ENCODE measurements at regions not wholly inside any gene's neighbourhood (a gene's known extent, or its start where the extent isn't known, plus 50 kb on each side); places are given as distances from the start of the nearest gene placed in this dataset.
"Not testable (repeated sequence)": the region's sequence is repeated elsewhere in the genome, so short reads cannot be mapped to it uniquely, and the experiment has no call there.

GRCh38 chr20:55159230-55159629, 683.8 kb downstream of the DOK5 start:
- DNase-seq (ENCODE audit: low spot score) = no peak

GRCh38 chr20:55158446-55158845, 683.1 kb downstream of the DOK5 start:
- no peak for DNase-seq (ENCODE audit: low spot score)

GRCh38 chr20:55155360-55155759, 680.0 kb downstream of the DOK5 start:
- DNase-seq (ENCODE audit: low spot score) = no peak

DNA sequence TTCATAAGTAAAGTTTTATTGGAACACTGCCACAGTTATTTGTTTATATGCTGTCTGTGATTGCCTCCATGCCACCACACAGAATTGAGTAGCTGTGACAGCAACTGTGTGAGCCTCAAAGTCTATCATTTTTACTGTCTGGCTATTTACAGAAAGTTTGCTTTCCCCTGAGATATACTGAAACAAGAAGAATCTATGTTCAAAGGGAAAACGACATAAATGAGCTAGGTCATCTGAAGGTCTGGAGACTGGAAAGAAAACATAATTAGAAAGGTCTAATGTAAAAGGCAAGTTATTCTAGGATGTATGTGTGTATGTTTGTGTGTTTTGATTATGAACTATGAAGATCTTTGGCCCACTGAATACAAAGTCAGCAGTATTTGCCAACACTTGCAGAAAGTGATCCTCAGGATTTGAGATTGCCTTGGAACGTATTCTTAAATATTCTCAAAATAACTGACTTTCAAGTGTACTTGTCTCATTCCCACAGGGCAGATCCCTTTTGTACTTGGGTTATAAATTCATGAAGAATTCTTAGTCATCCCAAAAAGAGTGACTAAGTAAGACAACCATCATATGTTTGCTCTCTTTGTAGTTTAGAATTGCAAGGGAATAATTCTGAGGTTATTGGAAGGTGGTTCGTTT, 677.7 kb downstream of the DOK5 start:
- no peak for DNase-seq (ENCODE audit: low spot score)

DNA sequence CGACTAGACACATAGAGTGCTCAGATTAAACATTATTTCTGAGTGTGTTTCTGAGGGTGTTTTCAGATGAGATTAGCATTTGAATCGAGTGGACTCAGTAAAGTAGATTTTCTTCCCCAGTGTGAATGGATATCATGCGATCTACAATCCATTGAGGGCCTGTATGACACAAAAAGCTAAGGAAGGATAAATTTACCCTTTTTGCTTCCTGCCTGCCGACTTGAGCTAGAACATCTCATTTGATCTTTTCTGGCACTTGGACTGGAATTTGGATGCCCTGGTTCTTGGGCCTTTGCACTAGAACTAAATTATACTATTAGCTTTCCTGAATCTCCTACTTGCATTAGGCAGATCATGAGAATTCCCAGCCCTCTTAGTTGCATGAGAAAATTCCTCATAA, 675.8 kb downstream of the DOK5 start:
- no peak for DNase-seq (ENCODE audit: low spot score)

DNA sequence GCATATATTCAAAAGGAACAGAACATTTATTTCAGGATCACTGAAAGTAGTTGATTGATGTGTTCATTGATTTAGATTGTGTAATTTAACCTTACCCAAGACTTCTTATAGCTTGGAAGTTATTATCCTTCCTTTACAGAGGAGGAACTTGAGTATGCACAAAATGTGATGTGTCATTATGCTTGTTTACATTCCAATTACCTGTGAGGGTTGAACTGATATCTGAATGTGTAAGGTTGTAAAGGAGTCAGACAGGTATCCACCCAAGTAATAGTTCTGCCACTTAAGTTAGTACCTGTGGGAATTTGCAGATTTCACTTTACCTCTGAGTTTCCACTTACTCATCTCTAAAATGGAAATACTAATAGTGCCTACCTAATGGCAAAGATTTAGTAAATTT, 668.2 kb downstream of the DOK5 start:
- no peak for DNase-seq (ENCODE audit: low spot score)

DNA sequence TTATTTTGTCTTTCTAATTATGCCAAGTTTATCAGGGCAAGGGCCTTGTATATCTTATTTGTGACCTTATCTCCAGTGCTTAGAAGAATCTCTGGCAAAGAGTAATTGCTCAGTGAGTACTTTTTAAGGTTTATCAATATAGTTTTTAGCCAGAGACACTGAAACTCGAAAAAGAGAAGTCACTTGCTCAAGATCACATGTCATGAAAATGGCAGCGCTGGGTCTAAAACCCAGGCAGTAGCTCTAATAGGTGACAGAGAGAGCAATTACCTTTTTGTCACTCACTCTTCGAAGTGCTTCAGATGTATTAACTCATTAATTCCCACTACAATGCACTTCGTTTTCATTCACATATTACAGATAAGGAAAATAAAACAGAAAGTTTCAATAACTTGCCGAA, 667.5 kb downstream of the DOK5 start:
- no peak for DNase-seq (ENCODE audit: low spot score)

DNA sequence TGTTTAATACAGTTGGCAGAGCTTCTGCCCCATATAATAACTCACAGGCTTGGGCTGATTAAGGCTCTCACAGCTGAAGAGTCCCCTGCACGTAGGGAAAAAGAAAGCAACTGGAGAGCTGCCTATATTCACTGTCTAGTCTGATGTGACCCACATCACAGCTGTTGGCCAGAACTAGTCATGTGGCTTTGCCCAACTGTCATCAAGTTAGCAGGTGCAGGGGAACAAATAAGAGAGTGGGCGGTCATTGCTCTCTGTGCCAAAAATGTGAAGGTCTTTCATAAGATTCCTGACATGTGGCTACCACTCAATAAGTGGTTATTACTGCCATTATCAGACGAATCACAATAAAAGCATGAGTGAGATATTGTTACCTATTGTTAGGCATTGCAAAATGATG, 665.2 kb downstream of the DOK5 start:
- no peak for DNase-seq (ENCODE audit: low spot score)

GRCh38 chr20:55139173-55139765, 663.9 kb downstream of the DOK5 start:
- DNase-seq (ENCODE audit: low spot score) = no peak

- DNase-seq (ENCODE audit: low spot score) = no peak
Observed at GRCh38 chr20:55135923-55136322, 660.5 kb downstream of the DOK5 start.

DNA sequence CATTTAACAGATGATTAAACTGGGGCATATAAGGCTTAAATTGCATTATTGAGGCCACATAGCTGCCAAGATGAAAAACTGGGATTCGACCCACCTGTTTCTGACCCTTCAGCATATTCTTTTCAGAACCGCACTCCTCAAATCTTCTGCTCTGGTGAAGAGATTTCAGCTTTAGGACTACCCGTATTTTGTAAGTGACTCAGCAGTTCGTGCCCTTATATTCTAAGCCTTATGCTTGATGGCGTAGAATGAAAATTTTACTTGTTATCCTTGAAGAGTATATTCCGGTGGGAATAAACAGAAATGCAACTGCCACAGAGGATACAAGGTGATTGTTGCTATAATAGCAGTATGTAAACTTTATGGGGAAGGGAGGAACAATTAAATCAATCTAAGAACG, 657.1 kb downstream of the DOK5 start:
- DNase-seq (ENCODE audit: low spot score) = no peak

DNA sequence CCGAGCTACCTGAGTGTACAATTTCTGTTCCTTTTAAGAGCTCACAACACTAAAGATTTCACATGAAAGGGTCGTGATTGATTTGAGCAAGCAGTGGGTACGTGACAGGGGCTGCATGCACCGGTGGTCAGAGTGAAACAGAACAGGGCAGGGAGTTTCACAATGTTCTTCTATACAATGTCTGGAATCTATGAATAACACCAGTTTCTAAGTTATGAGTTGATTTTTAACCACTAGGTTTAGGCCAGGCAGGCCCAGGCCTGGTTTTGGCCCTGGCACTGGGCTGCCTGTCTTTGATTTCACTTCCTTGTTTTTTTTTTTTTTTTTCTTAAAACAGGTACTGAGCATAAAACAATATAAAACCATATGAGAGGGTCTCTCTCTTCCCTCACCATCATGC, 642.2 kb downstream of the DOK5 start:
- not testable (repeated sequence) for DNase-seq (ENCODE audit: low spot score)

DNA sequence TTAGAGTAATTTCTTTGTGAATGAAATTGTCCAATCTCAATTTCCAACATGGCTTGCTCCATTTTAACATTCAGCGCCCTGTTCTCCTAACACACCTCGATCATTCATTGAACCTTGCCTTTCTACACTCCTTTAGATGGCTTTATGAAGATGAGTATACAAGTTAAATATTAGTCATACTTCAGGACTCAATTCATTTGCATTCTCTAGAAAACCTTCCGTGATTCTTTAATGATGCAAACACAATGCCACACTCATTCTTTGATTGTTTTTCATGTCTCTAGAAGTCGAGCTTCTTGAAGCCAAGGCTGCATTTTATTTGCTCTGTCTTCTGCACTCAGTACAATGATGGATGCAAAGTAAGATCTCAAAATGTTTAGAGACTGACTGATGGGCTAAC, 641.2 kb downstream of the DOK5 start:
- no peak for DNase-seq (ENCODE audit: low spot score)

DNA sequence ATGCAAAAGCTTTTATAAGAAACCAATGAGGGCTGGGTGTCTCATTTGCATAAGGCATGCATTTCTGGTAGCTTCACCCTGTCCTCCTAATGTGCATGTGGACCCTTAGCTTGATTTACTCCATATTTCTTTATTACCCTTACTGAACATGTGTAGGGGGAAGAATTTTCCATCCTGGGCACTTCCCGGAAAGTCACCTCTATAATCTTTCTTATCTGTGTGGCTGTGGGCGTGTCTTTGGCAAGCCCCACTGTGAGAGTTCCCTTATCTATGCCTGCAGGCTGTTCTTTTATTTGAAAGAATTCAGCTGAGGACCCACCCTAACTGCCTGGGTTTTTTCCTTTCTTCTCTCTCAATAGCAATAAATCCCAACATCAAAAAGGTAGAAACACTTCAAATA, 627.8 kb downstream of the DOK5 start:
- no peak for DNase-seq (ENCODE audit: low spot score)

GRCh38 chr20:55099251-55099650, 623.9 kb downstream of the DOK5 start:
- no peak for DNase-seq (ENCODE audit: low spot score)

GRCh38 chr20:55097621-55098020, 622.2 kb downstream of the DOK5 start:
- no peak for DNase-seq (ENCODE audit: low spot score)

DNA sequence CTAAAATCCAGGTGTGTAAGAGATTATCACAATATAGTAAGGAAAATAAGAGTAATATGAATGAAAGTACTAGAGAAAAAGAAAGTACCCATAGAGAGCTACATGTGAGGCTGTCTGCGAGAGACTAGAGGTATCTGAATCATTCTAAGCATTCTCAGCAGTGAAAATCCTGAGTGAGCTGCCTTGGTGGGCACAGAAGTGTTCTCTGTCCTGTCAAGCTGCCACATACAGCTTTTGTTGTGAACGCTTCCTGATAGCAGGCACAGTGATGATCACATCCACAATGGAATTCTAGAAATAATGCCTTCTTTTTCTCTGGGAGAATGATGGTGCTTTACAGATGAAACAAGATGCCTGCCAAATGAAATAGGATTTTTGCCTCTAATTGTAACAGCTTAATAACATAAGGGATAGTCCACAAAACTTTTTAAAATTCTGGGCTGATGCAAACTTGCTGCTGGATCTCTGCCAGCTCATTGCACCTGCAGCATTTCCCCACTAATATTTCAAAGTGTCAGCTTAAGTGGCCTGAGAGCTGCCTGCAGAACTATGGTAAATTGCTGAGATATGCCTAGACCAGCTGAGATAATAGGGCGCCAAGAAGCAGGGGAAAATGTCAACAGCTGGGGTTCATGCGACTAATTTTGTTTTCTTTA, 620.5 kb downstream of the DOK5 start:
- DNase-seq (ENCODE audit: low spot score) = no peak

DNA sequence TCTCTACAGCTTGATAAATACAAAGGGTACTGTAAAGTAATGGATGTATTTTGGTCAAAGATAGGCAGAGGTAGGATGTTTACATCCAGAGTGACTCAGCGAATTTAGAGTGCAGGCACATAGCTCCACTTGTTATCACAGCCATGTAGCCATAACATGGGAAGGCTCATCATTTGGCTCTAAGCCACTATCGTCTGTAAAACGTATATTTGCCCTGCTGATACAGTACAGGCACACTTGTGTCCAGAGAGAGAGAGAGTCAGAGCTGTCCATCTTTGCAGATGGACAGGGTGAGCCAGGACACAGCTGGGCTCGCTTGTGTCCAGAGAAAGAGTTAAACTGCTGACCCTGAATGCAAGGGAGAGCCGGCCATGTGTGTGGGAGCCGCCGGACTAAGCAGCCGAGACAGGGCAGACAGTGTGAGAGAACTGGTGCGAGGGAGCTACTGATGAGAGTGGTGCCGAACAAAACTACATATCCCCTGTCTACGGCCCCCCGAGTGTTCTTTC, 619.0 kb downstream of the DOK5 start:
- DNase-seq (ENCODE audit: low spot score) = no peak

DNA sequence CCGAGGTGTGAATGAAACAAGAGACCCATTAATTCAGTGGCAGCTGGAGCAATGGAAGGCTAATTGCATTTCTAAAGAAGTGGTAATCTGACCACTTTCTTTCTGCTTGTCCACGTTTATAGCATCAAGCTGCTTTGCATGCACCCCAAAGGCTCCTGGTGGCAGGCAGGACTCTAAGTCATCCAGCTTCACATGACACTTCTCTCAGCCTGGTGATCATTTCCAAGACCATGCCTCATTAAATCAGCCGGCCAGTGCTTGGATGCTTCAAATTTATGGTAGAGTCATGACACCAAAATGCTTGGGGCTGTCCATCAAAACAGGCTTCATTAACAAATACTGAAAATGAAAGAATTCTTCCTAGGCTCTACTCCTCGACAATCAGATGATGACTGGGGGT, 614.9 kb downstream of the DOK5 start:
- no peak for DNase-seq (ENCODE audit: low spot score)

- DNase-seq (ENCODE audit: low spot score) = no peak
Observed at GRCh38 chr20:55086421-55086820, 611.0 kb downstream of the DOK5 start.

DNA sequence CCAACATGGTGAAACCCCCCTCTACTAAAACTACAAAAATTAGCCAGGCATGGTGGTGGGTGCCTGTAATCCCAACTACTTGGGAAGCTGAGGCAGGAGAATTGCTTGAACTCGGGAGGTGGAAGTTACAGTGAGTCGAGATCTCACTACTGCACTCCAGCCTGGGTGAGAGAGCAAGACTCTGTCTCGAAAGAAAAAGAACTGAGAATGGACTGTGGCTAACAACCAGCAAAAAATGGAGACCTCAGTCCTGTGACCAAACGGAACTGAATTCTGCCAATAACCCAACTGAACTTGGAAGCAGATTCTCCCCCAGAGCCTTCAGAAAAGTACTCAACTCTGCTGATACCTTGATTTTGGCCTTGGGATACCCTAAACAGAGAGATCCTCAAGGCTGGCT, 604.5 kb downstream of the DOK5 start:
- no peak for DNase-seq (ENCODE audit: low spot score)

- DNase-seq (ENCODE audit: low spot score) = not testable (repeated sequence)
Observed at GRCh38 chr20:55074266-55074840, 599.0 kb downstream of the DOK5 start.

- DNase-seq (ENCODE audit: low spot score) = no peak
Observed at GRCh38 chr20:55070001-55070400, 594.6 kb downstream of the DOK5 start.
